Osteoblast (primary cell): ENCODE measurements at regions not wholly inside any gene's neighbourhood (a gene's known extent, or its start where the extent isn't known, plus 50 kb on each side); places are given as distances from the start of the nearest gene placed in this dataset.

Source experiments
- DNase-seq: peaks from one replicate; pipeline ENCODE4 v3.0.0; 2011; ENCODE audit warnings: low spot score, mixed read lengths; ENCODE audit not compliant: insufficient read length; ENCODE audit errors: missing footprints
- H2AFZ ChIP-seq: 2 replicates; pipeline ENCODE4 v1.6.0; 2011; ENCODE audit warnings: mild to moderate bottlenecking, low read length
- H3K27ac ChIP-seq: 2 replicates; pipeline ENCODE4 v1.5.1; 2011; ENCODE audit warnings: mild to moderate bottlenecking, low read depth, low read length, moderate library complexity
- H3K27me3 ChIP-seq: 2 replicates; pipeline ENCODE4 v1.6.0; 2012; ENCODE audit warnings: mild to moderate bottlenecking, control low read depth, inconsistent platforms, low read length, moderate library complexity; ENCODE audit not compliant: insufficient read depth
- H3K36me3 ChIP-seq: 2 replicates; pipeline ENCODE4 v1.5.1; 2011; ENCODE audit warnings: mild to moderate bottlenecking, low read length, control low read depth, moderate library complexity; ENCODE audit not compliant: insufficient read depth
- H3K4me1 ChIP-seq: 2 replicates; pipeline ENCODE4 v1.5.1; 2011; ENCODE audit warnings: mild to moderate bottlenecking, low read length, control low read depth, moderate library complexity; ENCODE audit not compliant: insufficient read depth
- H3K4me2 ChIP-seq: 2 replicates; pipeline ENCODE4 v1.6.0; 2011; ENCODE audit warnings: mild to moderate bottlenecking, low read length; ENCODE audit not compliant: insufficient read depth
- H3K4me3 ChIP-seq: fragments of 200-600 bp; sonication (generic); 3 replicates; pipeline ENCODE4 v1.5.1; 2012; ENCODE audit warnings: mild to moderate bottlenecking, low read length, inconsistent platforms; ENCODE audit not compliant: insufficient read depth
- H3K79me2 ChIP-seq: 2 replicates; pipeline ENCODE4 v1.6.0; 2012; ENCODE audit warnings: mild to moderate bottlenecking, low read length, control low read depth, inconsistent platforms; ENCODE audit not compliant: insufficient read depth
- H3K9me3 ChIP-seq: 2 replicates; pipeline ENCODE4 v1.5.1; 2011; ENCODE audit warnings: low read depth, low read length, control low read depth
- H4K20me1 ChIP-seq: 2 replicates; pipeline ENCODE4 v1.6.0; 2012; ENCODE audit warnings: mild to moderate bottlenecking, low read length, control low read depth; ENCODE audit not compliant: insufficient read depth
- CTCF ChIP-seq: IDR thresholded peaks from 2 replicates; pipeline ENCODE4 v1.5.1; 2011; ENCODE audit warnings: mild to moderate bottlenecking, low read depth, low read length, moderate library complexity; ENCODE audit errors: extremely low read depth

GRCh38 chr13:73954808-73955207 is 179.4 kb downstream of the KLF12 start:
- DNase-seq: no peak
- Histone ChIP-seq H4K20me1 (peaks cover 8% of the 10 kb centered on the region), H2AFZ (no peak overlapping the region), H3K27ac (no peak overlapping the region), H3K27me3 (no peaks in the 10 kb centered on the region), H3K36me3 (no peaks in the 10 kb centered on the region), H3K4me1 (peaks cover 4% of the 10 kb centered on the region), H3K9me3 (no peaks in the 10 kb centered on the region), H3K79me2 (peaks cover 89% of the 10 kb centered on the region), H3K4me3 (no peak overlapping the region), H3K4me2 (no peak overlapping the region)
- TF ChIP-seq CTCF: no peak

- TF ChIP-seq CTCF: no peak
- Histone ChIP-seq H3K27me3 (no peaks in the 10 kb centered on the region), H3K79me2 (peaks cover 94% of the 10 kb centered on the region), H3K4me3 (no peak overlapping the region), H3K36me3 (no peaks in the 10 kb centered on the region), H4K20me1 (peaks cover 8% of the 10 kb centered on the region), H3K27ac (peak overlapping the region; percentile 15), H3K9me3 (no peaks in the 10 kb centered on the region), H3K4me2 (no peak overlapping the region), H2AFZ (no peak overlapping the region), H3K4me1 (peaks cover 4% of the 10 kb centered on the region)
- no peak for DNase-seq
Measured at GRCh38 chr13:73952648-73953047, 181.6 kb downstream of the KLF12 start.

- TF ChIP-seq CTCF: no peak
- H3K79me2 ChIP-seq: peaks cover 88% of the 10 kb centered on the region
- no peak overlapping the region for H3K4me2 ChIP-seq
Measured at GRCh38 chr13:73948848-73949529, 185.2 kb downstream of the KLF12 start.

GRCh38 chr13:73945871-73946270 is 188.3 kb downstream of the KLF12 start:
- H3K4me3 ChIP-seq: no peak overlapping the region

More at GRCh38 chr13:73948848-73949529, 185.2 kb downstream of the KLF12 start:
- Histone ChIP-seq H3K27ac (no peak overlapping the region), H3K27me3 (no peaks in the 10 kb centered on the region), H3K4me1 (peaks cover 12% of the 10 kb centered on the region), H3K9me3 (no peaks in the 10 kb centered on the region), H3K36me3 (no peaks in the 10 kb centered on the region), H2AFZ (no peak overlapping the region), H3K4me3 (no peak overlapping the region), H4K20me1 (peaks cover 8% of the 10 kb centered on the region)
- DNase-seq: no peak

More at GRCh38 chr13:73945871-73946270, 188.3 kb downstream of the KLF12 start:
- Histone ChIP-seq H3K36me3 (peaks cover 7% of the 10 kb centered on the region), H3K79me2 (peaks cover 90% of the 10 kb centered on the region), H4K20me1 (peaks cover 8% of the 10 kb centered on the region), H2AFZ (peak overlapping the region; percentile 30), H3K9me3 (no peaks in the 10 kb centered on the region), H3K27ac (peak overlapping the region; percentile 55), H3K4me1 (peaks cover 12% of the 10 kb centered on the region), H3K4me2 (peak overlapping the region; percentile 2), H3K27me3 (no peaks in the 10 kb centered on the region)
- no peak for DNase-seq
- no peak for TF ChIP-seq CTCF
